Umbilical cord (tissue), 1 donor: ENCODE measurements at regions not wholly inside any gene's neighbourhood (a gene's known extent, or its start where the extent isn't known, plus 50 kb on each side); places are given as distances from the start of the nearest gene placed in this dataset.

ENCODE experiments used
- DNase-seq: peaks from one replicate; pipeline ENCODE4 v3.0.0-alpha.2; 2015; ENCODE audit warnings: low spot score

GRCh38 chr7:52482076-52482475, 553.4 kb upstream of the POM121L12 start:
- DNase-seq: no peak

GRCh38 chr7:52481571-52481970, 553.9 kb upstream of the POM121L12 start:
- DNase-seq: no peak

GRCh38 chr7:52479990-52480389, 555.4 kb upstream of the POM121L12 start:
- DNase-seq: no peak

GRCh38 chr7:52475001-52475582, 560.3 kb upstream of the POM121L12 start:
- DNase-seq: no peak

GRCh38 chr7:52473756-52474155, 561.7 kb upstream of the POM121L12 start:
- no peak for DNase-seq

- no peak for DNase-seq
Observed at GRCh38 chr7:52472006-52472620, 563.3 kb upstream of the POM121L12 start.

GRCh38 chr7:52465216-52465615, 570.2 kb upstream of the POM121L12 start:
- no peak for DNase-seq

- DNase-seq: no peak
Observed at GRCh38 chr7:52463341-52463740, 572.1 kb upstream of the POM121L12 start.

- DNase-seq: no peak
Observed at GRCh38 chr7:52462474-52462873, 573.0 kb upstream of the POM121L12 start.

- no peak for DNase-seq
Observed at GRCh38 chr7:52455571-52455970, 579.9 kb upstream of the POM121L12 start.

GRCh38 chr7:52450816-52451215, 584.6 kb upstream of the POM121L12 start:
- peak; percentile 56 for DNase-seq

- DNase-seq: no peak
Observed at GRCh38 chr7:52447581-52448180, 587.8 kb upstream of the POM121L12 start.

GRCh38 chr7:52436278-52436677, 599.2 kb upstream of the POM121L12 start:
- DNase-seq: no peak

- no peak for DNase-seq
Observed at GRCh38 chr7:52431082-52431815, 604.2 kb upstream of the POM121L12 start.

- DNase-seq: no peak
Observed at GRCh38 chr7:52423251-52423650, 612.2 kb upstream of the POM121L12 start.

GRCh38 chr7:52413051-52413450, 622.4 kb upstream of the POM121L12 start:
- no peak for DNase-seq

GRCh38 chr7:52410032-52410431, 625.4 kb upstream of the POM121L12 start:
- DNase-seq: no peak

GRCh38 chr7:52406808-52407207, 628.6 kb upstream of the POM121L12 start:
- DNase-seq: no peak

- no peak for DNase-seq
Observed at GRCh38 chr7:52382731-52383130, 652.7 kb upstream of the POM121L12 start.

- DNase-seq: no peak
Observed at GRCh38 chr7:52369922-52370321, 665.5 kb upstream of the POM121L12 start.

- DNase-seq: no peak
Observed at GRCh38 chr7:52365349-52365748, 670.1 kb upstream of the POM121L12 start.

- no peak for DNase-seq
Observed at GRCh38 chr7:52362521-52362920, 672.9 kb upstream of the POM121L12 start.

GRCh38 chr7:52360541-52360940, 674.9 kb upstream of the POM121L12 start:
- DNase-seq: no peak
